ENCODE measurements at regions not wholly inside any gene's neighbourhood (a gene's known extent, or its start where the extent isn't known, plus 50 kb on each side); places are given as distances from the start of the nearest gene placed in this dataset.

DNA sequence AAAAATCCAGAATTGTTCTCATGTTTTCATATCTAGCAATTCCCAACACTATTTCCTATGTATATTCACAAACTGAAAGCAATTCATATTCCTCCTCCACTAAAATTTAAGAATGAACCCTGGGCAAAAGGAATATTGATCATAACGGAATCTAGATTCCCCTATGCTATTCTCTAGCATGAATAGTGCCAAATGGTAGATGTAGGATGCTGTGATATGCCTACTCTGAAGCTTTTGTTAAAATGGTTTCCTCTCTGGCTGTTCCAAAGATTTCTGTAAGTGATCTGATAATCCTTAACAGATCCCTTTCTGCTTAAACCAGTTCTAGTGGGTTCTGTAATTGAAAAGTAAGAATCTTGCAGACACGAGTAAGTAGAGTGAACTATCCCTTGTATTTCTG lies 298.0 kb upstream of the TANK start:
- DNase-seq (ENCODE audit: insufficient read length, low spot score) (no peak), FAIRE-seq (no peak)

DNA sequence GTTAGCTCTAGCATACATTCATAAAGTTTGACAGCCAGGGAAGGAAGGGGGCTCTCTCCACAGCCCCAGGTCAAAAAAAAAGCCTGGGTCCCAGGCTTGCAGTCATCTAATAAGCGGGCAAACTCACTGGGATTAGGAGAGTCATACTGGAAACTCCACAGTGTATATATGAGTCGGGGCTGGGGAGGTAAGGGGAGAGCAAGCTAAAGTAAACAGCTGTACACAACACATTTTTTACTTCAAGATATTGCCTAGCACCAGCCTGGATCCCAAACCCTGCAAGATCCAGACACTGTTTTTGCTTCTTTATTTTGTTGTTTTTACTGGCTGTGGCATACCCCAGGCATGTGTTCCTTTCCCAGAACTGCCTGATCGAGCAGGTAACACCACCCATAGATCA lies 291.3 kb upstream of the TANK start:
- no peak for DNase-seq (ENCODE audit: insufficient read length, low spot score)

DNA sequence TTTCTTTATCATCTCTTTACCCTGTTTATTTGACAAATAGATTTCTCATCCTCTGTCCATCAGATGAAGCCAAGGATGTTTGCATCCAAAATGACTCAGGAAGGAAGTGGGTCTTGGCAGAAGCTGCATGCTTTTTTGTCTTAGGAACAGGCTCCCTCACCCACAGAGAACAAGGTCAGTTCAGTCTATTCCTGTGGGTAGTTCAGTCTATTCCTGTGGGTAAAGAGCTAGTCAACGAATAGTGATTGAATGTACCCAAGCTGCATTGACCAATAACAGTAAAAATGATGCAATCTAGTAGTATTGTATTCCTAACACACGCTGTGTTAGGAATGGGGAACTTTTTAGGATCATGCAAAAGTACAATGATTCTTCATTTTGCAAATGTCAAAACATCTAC lies 290.8 kb upstream of the TANK start:
- FAIRE-seq = no peak
- no peak for DNase-seq (ENCODE audit: insufficient read length, low spot score)

More for the DNA sequence above, 291.3 kb upstream of the TANK start:
- FAIRE-seq = no peak

DNA sequence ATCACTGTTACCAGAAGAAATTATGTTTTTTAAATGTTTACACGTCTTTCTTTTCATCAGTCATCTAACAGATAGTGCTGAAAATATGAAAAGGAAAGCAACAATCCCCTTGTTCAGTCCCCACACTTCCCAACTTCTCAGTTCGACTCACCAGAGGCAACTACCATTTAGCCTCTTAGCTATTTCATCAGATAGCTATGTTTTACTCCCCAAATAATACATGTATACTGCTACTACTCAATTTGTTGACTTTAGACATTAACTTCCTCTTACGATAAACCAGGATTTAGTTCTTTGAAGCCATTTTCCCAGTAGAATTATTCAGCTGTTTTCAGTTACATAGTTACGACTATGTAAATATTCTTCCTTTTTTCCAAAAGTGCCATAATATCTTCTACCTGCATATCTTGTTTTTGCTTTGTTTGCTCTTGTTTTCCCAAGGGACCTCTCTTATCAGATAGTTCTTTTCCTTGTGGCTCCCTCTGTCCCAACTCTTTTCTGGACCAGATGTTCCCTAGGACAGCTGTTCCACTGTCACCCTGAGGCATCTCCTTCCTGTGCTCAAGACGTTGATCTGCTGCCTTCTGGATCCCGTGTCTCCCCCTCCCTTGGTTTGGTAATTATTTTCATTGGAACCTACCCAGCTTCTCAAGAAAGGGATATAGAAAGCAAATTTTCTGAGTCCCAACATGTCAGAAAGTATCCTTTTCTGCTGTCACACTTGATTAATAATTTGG lies 289.3 kb upstream of the TANK start:
- FAIRE-seq (no peak), DNase-seq (ENCODE audit: insufficient read length, low spot score) (no peak)

DNA sequence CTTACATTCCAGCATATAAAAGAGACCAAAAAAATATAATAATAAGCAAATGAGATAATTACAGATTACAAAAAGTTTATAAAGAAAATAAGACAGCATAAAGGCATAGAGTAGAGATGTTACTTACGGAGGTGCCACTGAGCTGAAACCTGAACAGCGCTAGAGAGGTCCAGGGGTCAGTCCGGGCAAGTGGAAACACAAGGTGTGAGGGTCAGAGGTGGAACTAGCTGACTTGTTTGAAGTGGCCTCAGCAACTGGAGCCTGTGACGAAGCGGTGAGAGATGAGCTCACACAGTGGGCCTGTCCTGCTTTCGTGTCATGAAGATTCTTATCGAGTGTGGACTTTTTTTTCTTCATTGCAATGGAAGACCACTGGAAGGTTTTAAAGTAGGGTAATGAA lies 288.3 kb upstream of the TANK start:
- DNase-seq (ENCODE audit: insufficient read length, low spot score) (no peak), FAIRE-seq (no peak)

DNA sequence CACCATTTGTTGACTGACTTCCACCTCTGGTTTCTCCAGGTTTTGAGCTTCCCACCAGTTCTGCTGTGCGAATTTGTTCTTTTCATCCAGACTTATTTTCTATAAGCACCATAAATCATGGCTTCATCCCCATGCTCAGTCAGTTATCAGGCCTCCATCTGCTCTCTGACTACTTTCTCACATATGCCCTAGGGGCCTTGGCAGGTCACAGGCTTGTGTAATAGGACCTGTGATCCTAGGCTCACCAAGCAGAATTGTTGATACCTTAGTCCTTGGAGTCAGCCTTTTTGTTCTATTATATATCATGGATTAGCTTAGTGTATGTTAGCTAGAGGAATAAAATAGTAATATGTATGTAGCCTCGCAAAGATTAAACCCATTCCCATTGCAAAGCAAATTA lies 284.2 kb upstream of the TANK start:
- no peak for FAIRE-seq
- DNase-seq (ENCODE audit: insufficient read length, low spot score) = no peak

DNA sequence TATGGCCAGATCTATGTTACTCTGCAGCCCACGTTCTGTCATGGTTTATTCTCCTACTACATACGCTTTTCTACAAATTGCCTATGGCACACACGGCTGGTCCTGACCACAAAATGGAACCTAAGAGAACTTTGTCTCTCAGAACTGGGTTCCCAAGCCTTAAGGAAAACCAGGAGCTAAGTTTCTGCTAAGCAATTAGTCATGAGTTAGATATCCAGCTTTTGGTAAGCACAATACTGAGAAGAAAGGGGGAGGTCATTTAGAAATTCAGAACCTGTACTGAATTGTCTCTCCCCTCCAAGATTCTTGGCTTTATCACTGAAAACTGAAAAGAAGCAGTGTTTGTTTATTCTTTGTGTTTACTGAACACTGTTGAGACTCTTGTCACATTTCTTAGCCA lies 283.5 kb upstream of the TANK start:
- DNase-seq (ENCODE audit: insufficient read length, low spot score) = no peak
- no peak for FAIRE-seq

DNA sequence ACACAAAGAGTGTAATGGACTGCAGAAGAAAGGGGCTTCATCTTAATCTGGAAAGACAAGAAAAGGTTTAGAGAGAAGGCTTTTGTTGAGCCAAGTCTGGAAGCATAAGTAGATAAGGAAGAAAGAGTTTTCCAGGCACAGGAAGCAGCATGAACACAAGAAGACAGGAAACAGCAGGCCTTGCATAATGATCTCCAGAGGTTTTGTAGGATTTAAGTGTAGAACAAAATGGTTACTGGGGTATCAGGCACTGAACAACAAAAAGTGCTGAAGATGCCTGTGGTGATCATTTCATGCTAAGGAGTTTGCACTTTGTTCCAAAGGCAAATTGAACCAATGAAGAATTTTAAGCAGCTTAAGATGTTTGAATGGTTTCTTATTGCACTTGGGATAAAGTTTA lies 281.6 kb upstream of the TANK start:
- FAIRE-seq = no peak
- no peak for DNase-seq (ENCODE audit: insufficient read length, low spot score)

DNA sequence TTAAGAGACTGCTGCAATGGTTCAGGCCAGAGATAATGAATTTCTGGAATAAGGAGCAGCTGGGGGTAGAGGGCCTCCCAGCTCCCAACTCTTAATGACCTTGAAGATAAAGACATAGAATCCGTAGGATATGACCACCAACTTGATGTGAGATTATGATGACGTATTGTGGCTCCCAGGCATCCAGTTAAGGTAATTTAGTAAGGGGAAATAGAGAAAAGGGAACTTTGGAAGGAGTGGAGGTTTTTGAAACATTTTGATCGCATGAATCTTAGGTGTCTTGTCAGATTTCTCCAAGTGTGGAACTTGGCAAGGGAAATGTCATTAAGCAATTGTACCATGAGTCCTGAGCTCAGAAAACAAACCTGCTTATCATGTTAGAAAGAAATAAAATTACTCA lies 277.3 kb upstream of the TANK start:
- no peak for DNase-seq (ENCODE audit: insufficient read length, low spot score)
- no peak for FAIRE-seq

DNA sequence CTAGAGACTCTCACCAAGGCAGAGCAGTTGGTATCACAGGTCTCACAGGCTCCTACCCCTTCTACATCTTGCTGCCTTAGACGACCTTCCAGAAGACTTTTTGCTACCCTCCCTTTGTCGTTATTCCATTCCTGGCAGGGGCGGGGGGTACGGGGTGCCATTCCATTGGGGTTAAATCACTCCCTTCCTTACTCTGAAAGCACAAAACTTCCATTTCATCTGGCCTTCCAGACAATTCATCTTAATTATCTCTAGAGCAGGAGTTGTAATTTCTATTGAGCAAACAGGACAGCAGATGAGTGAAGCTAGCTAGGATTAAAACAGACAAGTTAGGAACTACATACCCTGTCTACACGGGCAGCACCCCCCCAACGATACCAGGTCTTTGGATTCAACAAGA lies 276.2 kb upstream of the TANK start:
- DNase-seq (ENCODE audit: insufficient read length, low spot score) (no peak), FAIRE-seq (no peak)

DNA sequence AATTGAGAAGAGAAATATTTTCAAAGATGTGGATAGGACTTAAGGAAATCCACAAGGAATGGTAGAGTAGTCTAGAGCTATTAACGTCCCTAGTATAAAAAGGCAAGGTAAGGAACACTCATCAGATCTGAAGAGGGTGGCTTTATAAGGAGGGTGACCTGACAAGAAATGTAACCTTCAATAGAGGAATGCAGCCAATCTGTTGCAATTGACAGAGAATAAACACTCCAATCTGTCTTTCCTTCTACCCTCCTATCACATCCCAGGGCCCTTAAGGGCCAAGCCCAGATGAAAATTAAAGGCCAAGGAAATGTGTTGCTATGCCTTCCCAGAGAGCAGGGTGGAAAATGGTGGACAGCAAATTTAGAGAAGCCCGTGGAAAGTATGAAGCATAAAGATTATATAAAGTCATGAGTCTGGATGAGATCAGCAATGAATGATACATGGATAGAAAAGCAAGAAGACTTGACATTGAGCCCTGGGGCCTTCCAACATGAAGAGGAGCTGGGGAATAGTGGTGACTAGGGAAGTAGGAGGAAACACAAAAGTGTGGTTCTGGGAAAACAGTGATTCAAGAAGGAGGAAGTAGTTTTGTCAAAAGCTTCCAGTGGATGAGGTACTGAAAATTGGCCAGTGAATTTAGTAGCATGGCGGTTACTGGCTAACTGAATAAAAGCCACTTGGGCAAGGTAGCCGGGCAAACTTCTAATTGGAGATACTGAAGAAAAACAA lies 270.6 kb upstream of the TANK start:
- DNase-seq (ENCODE audit: insufficient read length, low spot score) (no peak), FAIRE-seq (no peak)

DNA sequence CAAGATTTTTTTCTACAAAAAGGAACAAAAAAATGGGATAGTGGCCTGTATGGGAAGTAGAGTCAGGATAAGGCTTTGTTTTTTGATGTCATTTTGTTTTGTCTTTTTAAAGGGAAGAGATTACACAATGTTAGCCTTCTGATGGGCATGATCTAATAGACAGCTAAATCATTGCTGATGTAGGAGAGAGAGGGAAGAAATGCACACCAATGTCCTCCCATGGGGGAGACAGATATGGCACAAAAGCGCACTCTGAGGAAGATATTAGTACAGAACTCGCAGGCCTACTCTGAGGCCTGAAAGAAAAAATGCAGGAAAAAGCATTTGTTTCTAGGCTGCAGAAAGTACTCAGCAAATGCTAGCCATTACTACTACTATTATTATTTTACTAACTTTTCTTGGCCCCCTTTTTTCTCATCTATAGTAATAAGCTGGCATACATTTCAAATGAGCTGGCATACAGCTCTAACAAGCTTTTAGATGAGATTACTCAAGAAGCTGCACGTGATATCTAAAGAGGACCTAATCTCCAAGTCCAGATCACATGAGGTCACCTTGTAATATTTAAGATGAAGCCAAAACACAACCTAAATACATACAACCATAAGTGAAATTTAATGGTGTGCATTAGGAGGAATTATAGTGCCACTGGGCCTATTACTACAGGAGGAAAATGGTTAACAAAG lies 269.4 kb upstream of the TANK start:
- no peak for FAIRE-seq
- no peak for DNase-seq (ENCODE audit: insufficient read length, low spot score)

DNA sequence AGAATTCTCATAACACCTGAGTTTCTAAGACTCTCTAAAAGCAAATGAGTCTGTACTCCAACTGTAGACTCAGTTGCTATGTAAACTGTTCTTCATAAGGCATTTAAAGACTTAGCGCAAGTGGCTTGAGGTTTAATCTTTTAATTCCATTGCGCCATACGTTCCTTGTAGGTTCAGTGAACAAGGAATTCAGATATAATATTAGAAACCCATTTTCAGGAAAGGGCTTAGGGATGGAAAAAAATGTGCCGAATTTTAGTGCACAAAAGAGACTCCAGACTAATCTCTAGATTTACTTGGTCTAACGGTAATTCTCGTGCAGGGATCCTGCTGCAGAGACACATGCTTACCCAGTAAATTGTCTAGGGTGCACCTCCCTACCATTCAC lies 268.9 kb upstream of the TANK start:
- FAIRE-seq = no peak
- DNase-seq (ENCODE audit: insufficient read length, low spot score) = no peak

DNA sequence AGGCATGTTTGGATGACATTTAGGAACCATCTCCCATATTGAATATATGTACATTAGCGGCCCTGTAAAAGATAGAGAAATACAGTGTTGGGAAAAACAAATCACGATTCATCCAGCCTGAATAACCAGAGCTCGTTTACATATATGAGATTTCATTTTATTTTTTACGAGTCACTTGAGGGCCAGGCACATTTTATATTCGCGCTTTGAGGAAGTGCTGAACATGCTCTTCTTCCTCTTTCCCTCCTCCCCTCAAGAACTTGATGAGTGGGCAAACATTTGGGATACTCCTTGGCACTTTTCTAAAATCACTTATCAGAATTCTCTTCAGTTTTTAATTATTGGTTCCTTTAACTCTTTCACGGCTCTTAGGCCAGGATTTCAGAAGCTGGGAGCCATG lies 268.0 kb upstream of the TANK start:
- FAIRE-seq (no peak), DNase-seq (ENCODE audit: insufficient read length, low spot score) (no peak)

DNA sequence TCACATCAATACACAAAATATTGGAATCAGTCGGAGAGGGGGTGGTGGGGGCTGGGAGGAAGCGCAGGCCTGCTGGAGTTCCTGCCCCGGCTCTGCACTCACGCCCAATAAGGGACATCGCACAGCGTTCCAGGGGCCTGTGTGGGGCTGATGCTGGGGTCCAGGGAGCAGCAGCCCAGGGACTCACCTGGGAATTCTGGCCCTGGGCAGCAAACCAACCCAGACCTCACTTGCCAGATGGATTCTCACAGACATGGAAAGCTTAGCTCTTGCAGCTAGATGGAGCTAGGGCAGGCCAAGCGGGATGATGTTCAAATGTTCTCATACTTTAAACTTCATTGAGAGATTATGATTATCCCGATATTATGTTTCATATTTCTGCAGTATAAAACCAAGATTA lies 266.6 kb upstream of the TANK start:
- no peak for DNase-seq (ENCODE audit: insufficient read length, low spot score)
- FAIRE-seq = no peak

DNA sequence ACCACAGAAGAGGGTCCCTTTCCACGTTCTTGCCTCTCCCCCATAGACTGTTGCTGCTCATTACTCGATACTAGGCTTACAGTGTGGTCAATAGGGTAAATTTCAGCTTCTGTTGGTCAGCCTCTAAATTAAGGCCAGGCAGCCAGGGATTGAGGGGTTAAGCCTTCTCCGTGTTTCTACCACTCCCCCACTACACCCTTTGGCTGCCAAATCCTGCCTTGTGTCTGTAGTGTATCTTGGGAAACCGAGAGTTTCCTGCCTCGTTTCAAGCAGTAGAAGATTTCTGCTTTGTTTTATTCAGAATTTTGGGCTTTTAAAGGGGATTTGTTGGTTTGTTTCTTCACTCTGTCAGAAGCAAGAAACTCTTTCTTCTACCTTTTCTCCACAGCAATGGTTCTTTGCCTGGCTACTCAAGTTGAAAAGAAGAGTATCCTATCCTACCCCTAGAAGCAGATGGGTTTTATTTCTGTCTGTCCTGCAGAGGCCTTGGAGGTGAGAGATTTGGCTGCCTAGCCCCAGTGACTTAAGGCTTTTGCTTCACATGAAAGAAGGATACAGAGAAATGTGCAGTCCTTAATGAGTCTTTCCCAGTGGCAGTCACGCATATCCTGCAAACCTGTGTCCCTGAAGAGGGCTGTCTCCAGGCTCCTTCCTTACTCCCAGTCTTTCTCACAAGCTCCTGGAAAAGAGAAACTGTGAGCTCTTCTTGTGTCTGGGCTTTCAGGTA lies 261.5 kb upstream of the TANK start:
- no peak for DNase-seq (ENCODE audit: insufficient read length, low spot score)
- no peak for FAIRE-seq

DNA sequence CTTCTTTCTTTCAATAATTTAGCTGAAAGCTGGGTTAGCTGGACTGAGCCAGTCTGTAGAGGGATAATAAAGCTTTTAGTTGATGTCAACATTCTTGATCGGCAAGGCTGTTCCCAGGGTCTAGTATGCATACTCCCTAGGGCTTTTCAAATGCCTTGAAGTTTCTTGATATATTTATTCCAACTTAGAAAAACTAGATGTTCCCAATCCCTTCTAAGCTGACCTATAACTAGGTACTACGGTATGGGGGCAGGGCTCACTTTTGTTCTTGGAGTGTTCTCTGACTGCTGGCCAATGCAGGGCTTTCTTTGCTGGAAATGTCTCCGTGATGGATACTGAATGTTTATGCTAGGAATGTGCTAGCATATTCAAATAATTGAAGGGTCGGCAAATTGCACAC lies 258.6 kb upstream of the TANK start:
- FAIRE-seq = no peak
- DNase-seq (ENCODE audit: insufficient read length, low spot score) = no peak

DNA sequence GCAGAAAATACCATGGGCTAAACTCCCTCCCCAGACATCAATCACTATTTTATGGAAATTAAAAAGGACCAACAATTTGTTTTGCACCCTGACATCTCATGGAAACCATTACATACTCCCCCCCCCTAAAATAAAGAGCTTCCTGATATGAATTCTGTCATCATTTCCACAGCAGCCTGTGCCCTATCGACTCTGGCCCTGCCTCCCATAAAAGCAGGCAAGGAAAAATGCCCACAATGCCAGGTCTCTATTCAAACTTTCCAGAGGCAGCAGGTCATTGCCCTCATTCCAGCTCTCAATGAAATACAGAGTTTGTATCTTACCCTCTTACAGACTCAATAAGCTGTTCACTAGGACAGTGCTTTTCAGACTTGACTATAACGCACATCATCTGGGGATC lies 254.4 kb upstream of the TANK start:
- no peak for FAIRE-seq

DNA sequence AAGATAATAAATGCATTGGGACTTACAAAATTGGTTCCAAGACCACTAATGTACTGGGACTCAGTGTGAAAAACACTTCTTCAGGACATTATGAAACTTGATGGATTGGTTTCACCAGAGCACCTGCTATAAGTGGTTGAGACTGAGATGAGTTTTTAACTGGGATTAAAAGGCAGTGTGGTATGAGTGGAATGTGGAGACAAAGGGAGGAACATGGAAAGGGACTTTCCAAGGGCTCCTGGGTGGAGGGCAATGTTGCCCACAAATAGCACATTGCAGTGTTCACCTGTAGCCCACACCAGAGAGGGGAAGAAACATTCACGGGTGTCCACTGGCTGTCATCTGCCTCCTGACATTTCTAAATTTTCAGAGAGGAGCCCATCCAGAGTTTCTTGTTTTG lies 253.3 kb upstream of the TANK start:
- FAIRE-seq = no peak

More for the DNA sequence above, 254.4 kb upstream of the TANK start:
- no peak for DNase-seq (ENCODE audit: insufficient read length, low spot score)

DNA sequence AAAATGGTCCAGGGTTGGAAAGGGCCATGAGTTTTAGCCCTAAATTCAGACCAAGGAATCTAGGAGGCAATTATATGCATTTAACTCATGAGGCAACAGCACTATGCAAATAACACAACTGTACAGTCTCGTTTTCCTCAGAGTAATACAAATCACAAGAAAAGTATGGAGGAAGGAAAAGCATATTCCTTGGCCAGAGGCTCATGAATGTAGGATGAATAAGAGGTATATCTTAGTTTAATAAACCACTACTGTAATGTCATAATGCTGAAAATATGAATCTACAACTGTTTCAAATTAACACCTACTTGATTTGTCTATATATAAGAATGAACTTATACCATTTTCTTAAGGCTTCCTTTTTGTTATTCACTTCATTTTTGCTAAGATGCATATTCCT lies 252.5 kb upstream of the TANK start:
- FAIRE-seq (no peak), DNase-seq (ENCODE audit: insufficient read length, low spot score) (no peak)

More for the DNA sequence above, 253.3 kb upstream of the TANK start:
- DNase-seq (ENCODE audit: insufficient read length, low spot score) = no peak

DNA sequence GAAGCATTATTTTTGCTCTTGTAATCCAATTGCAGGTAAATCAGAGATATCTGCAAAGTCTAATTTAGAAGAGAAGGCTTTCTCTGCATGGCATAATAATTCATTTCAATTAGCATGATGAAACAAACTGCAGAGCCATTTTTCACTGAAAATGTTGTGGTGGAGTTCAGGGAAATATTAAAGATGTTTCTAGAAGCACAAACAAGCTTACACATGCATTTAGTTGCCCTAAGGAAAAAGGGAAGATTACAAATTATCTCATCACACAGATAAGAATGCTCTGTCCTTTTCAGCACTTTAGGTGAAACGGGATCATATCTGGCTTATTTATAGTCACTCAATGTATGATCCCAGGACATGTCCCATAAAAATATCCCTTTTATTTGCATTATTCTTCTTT lies 252.1 kb upstream of the TANK start:
- DNase-seq (ENCODE audit: insufficient read length, low spot score) = no peak
- FAIRE-seq = no peak
